ENCODE measurements at regions not wholly inside any gene's neighbourhood (a gene's known extent, or its start where the extent isn't known, plus 50 kb on each side); places are given as distances from the start of the nearest gene placed in this dataset.
"Not testable (repeated sequence)": the region's sequence is repeated elsewhere in the genome, so short reads cannot be mapped to it uniquely, and the experiment has no call there.

DNA sequence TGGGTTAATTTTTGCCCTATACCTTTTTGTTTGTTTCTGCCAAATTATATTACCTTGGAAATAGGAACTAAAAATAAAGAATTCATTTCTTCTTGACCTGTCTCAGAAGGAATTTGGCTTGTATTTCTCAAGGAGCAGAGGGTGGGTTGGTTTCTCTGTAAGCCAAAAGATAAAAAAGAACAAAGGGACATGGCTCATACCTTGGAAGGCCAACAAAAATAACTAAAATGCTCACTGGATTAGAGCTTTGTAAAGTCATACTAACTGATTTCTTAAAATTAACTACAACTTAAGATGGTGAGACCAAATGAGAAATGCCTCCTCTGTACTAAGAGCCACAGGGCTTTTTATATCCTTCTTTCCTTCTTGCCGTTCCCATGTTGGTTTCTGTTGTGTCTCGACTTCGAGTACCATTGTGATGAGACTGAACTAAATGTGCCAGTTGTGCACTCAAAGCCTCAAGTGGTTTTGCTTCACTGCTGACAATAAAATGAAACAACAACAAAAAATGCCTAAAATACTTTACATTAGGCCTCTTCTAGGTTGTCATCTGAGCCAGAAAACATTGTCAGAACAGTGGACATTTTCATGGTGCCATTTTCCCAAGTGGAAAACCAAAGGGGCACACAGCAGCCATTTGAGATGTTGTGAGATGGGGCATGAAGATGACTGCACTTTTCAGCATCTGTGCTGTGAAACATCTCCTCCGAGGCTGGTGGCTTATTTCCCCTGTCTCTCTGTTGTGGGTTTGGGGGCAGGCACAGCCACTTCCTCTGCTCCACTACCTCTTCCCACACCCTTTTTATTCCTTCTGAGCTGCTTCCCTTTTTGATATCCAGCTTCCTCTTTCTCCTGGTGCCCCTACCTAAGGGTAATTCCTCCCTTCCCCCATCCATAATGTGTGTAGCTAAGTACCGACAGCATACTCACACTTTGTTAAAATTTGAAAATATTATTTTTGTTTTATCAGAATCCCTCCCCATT lies 51.8 kb upstream of the AGR3 start:
- DNase-seq: no peak

DNA sequence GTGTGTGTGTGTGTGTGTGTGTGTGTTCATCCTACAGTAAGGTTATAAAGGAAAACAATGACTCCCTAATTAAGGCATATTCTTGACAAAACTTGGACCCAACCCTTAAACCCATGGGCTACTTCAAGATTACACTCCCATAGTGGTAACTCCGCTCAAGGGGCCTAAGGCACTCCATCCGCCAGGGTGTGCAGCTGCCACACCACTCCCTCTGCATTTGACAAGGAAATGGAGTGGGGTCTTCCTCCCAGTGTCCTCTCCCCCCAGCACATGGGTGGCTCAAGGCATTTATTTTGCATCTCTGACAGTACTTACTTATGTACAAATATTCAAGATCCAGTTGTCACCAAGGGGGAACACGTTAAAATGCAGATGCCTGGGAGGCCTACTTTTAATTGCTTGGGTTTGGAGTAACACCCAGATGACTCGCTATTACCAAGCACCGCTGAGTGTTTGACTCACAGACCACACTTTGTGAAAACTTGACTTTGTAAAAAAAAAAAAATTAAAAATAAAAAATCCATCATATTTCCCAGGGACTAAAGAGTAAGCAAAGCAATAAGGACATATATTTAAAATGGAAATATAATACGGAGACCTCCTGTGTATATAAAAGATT lies 53.0 kb upstream of the AGR3 start:
- DNase-seq: no peak

GRCh38 chr7:16935341-16935735 lies 53.6 kb upstream of the AGR3 start:
- DNase-seq: no peak

DNA sequence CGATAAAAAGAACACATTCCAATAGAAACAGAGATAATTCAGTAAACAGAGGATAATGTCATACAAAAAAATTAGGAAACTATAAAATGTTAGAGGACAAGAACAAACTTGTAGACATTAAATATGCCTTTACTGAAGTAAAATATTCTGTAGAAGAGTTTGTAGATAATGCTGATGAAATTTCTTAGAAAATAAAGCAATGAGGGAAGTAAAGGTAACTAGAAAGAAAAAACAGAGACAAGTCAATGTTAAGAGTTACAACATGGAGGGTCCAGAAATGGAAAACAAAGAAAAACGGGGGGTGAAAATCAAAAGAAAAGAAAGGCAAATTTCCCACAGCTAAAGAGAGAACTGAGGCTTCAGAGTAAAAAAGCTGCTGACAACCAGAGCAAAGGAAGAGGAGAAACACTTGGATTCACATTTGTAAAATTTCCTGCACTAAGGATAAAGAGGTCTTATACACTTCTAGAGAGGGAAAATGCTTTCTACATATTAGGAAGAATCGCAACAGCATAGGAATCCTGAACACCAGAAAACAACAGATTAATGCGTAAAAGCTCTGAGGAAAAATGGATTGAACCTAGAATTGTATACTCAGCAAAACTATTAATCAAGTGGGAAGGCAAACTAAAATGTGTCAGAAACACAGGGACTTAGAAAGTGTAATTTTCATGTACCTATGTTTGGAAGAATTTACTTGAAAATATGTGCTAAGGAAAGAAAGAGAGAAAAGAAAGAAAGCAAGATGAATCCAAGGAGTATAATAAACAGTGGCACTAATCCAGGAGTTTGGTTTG lies 55.0 kb upstream of the AGR3 start:
- DNase-seq: no peak

DNA sequence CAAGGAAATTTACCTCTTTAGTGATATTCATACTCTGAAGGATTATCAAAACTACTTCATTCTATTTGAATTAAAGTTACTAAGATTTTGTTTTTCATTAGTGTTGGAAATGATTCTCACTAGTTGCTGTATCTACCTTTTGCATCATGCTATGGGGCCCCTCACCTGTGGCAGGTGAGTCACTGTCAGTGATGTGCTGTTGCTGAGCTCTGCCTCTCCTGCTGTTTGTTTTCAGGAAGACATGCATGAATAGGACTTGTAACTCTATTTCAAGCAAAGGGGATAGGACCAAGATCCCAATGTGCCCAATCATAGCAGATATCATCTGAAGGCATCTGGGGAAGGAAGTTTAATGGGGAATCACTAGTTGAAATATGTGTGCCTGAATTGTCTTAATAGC lies 57.4 kb upstream of the AGR3 start:
- DNase-seq: no peak

- no peak for DNase-seq
These were observed 59.0 kb upstream of the AGR3 start for GRCh38 chr7:16940776-16941175.

DNA sequence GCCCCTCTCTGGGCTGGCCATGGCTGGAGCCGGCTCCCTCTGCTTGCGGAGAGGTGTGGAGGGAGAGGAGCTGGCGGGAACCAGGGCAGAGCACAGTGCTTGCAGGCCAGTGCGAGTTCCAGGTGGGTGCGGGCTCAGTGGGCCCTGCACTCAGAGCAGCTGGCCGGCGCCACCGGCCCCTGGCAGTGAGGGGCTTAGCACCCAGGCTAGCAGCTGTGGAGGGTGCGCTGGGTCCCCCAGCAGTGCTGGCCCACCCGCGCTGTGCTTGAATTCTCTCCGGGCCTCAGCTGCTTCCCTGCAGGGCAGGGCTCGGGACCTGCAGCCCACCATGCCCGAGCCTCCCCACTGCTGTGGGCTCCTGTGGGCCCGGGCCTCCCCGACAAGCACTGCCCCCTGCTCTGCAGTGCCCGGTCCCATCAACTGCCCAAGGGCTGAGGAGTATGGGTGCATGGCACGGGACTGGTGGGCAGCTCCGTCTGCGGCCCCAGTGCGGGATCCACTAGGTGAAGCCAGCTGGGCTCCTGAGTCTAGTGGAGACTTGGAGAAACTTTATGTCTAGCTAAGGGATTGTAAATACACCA lies 61.2 kb upstream of the AGR3 start:
- DNase-seq: no peak

GRCh38 chr7:16944936-16945335 lies 63.2 kb upstream of the AGR3 start:
- DNase-seq: no peak

- DNase-seq: no peak
These were observed 63.6 kb upstream of the AGR3 start for GRCh38 chr7:16945372-16945771.

- not testable (repeated sequence) for DNase-seq
These were observed 66.3 kb upstream of the AGR3 start for GRCh38 chr7:16948110-16948509.

GRCh38 chr7:16951483-16952080 lies 69.8 kb upstream of the AGR3 start:
- no peak for DNase-seq

DNA sequence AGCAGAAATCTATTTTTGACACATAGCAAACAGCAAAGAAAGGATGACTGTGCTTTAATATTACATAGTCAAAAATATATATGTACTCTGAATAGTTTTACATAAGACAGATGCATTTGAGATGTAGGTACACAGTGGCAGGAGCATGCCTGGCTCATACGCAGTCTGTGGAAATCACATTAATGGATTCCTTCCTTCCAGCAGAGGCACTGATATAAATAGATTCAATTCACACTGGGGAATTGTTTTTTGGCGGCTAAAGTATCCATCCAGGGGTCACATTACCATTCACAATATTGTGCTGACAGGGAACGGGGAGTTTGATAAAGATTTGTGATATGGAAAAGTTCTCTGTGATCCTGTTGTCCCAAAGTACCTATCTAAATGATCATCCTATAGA lies 72.5 kb upstream of the AGR3 start:
- DNase-seq: no peak

DNA sequence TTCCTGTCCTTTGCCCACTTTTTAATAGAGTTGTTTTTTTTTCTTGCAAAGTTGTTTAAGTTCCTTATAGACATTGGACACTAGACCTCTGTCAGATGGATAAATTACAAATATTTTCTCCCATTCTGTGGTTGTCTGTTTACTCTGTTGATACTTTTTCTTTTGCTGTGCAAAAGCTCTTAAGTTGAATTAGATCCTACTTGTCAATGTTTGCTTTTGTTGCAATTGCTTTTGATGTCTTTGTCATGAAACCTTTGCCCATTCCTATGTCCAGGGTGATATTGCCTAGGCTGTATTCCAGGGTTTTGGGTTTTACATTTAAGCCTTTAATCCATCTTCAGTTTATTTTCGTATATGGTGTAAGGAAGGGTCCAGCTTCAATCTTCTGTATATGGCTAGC lies 76.9 kb upstream of the AGR3 start:
- DNase-seq: no peak

- no peak for DNase-seq
These were observed 78.7 kb upstream of the AGR3 start for GRCh38 chr7:16960337-16960965.

- DNase-seq: no peak
These were observed 79.9 kb upstream of the AGR3 start for GRCh38 chr7:16961641-16962040.

GRCh38 chr7:16963044-16963443 lies 81.3 kb upstream of the AGR3 start:
- no peak for DNase-seq

DNA sequence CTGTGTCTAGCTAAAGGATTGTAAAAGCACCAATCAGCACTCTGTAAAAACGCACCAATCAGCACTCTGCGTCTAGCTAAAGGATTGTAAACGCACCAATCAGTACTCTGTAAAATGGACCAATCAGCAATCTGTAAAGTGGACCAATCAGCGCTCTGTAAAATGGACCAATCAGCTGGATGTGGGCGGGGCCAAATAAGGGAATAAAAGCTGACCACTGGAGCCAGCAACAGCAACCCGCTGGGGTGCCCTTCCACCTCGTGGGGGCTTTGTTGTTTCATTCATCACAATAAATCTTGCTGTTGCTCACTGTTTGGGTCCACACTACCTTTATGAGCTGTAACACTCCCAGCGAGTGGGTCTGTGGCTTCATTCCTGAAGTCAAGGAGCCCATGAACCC lies 83.9 kb upstream of the AGR3 start:
- DNase-seq: not testable (repeated sequence)

GRCh38 chr7:16967300-16967811 lies 85.6 kb upstream of the AGR3 start:
- DNase-seq: no peak

- no peak for DNase-seq
These were observed 89.1 kb upstream of the AGR3 start for GRCh38 chr7:16970732-16971482.

DNA sequence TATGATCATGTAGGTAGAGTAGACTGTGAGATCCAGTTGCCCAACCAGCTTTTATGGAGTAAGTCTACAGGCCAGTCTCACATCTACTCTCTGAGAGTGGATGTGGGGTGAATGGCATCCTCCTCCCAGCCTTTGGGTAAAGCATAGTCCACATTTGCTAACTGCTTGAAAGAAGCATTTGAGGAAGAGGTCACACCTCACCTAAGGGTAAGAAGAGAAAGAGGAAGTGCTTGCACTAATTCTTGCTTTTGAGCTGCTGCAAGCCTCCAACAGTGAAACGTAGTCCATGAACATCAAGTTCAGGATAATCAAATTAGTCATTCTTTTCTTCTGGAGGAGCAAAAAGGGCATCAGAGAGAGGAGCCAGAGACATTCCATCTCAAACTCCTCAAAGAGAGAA lies 93.9 kb upstream of the AGR3 start:
- DNase-seq: no peak

Measured in T-helper 1 cell (primary cell).